IMR-90 (cell line): ENCODE measurements at regions not wholly inside any gene's neighbourhood (a gene's known extent, or its start where the extent isn't known, plus 50 kb on each side); places are given as distances from the start of the nearest gene placed in this dataset.

Experiments
- ATAC-seq: fragments of 200-7000 bp; cut with Tn5 transposase; 2 replicates; pipeline ENCODE4 v1.9.1; 2020; ENCODE audit warnings: low read depth, mild to moderate bottlenecking, moderate library complexity
- BruUV-seq: library from RNA; stranded (reverse); fragments of 400-500 nt; replicated peaks from 2 replicates; lab custom pipeline; 2021; lab: Mats Ljungman, UMichigan
- CTCF ChIA-PET: fragments of 300-600 bp; formaldehyde crosslinking; extraction: SDS; loops from one replicate; lab custom pipeline; 2021; ENCODE audit warnings: antibody characterized with exemption; lab: Yijun Ruan, JAX
- POLR2A ChIA-PET: fragments of 300-600 bp; sonication (Branson Sonifier 250); formaldehyde crosslinking; loops from one replicate; lab custom pipeline; 2022; ENCODE audit warnings: antibody characterized with exemption; ENCODE audit not compliant: unreplicated experiment; lab: Charles Lee
- DNase-seq: peaks from one replicate; pipeline ENCODE4 v3.0.0; 2013
- H2AFZ ChIP-seq: replicated peaks from 2 replicates; pipeline ENCODE3; 2013; ENCODE audit warnings: low read length, mild to moderate bottlenecking; ENCODE audit not compliant: poor library complexity
- H2AK5ac ChIP-seq: 2 replicates; pipeline ENCODE4 v1.6.1; 2013; ENCODE audit warnings: low read depth, low read length, inconsistent platforms
- H2AK9ac ChIP-seq: replicated peaks from 2 replicates; pipeline ENCODE3; 2013; ENCODE audit warnings: mild to moderate bottlenecking, low read depth, low read length, moderate library complexity; ENCODE audit not compliant: poor library complexity
- H2BK120ac ChIP-seq: 2 replicates; pipeline ENCODE4 v1.6.1; 2013; ENCODE audit warnings: low read depth, low read length, inconsistent platforms
- H2BK15ac ChIP-seq: 3 replicates; pipeline ENCODE4 v1.6.1; 2013; ENCODE audit warnings: low read depth, low read length, inconsistent platforms
- H2BK20ac ChIP-seq: 2 replicates; pipeline ENCODE4 v1.6.1; 2013; ENCODE audit warnings: low read depth, mild to moderate bottlenecking, inconsistent platforms, low read length, moderate library complexity
- H2BK5ac ChIP-seq: 2 replicates; pipeline ENCODE4 v1.6.1; 2013; ENCODE audit warnings: mild to moderate bottlenecking, low read depth, low read length, inconsistent platforms; ENCODE audit not compliant: poor library complexity, severe bottlenecking
- H3K14ac ChIP-seq: replicated peaks from 2 replicates; pipeline ENCODE4 v1.6.1; 2013; ENCODE audit warnings: low read depth, low read length, inconsistent platforms
- H3K18ac ChIP-seq: 2 replicates; pipeline ENCODE4 v1.6.1; 2013; ENCODE audit warnings: low read depth, low read length, control low read depth
- H3K23ac ChIP-seq: 2 replicates; pipeline ENCODE4 v1.6.1; 2013; ENCODE audit warnings: low read depth, low read length, inconsistent platforms
- H3K27ac ChIP-seq: 2 replicates; pipeline ENCODE4 v1.5.1; 2013; ENCODE audit warnings: mild to moderate bottlenecking, control low read depth, low read length; ENCODE audit not compliant: insufficient read depth
- H3K27me3 ChIP-seq: 2 replicates; pipeline ENCODE4 v1.6.1; 2013; ENCODE audit warnings: low read length; ENCODE audit not compliant: control insufficient read depth, insufficient read depth
- H3K36me3 ChIP-seq: 2 replicates; pipeline ENCODE4 v1.6.1; 2013; ENCODE audit warnings: low read length, mixed read lengths; ENCODE audit not compliant: control insufficient read depth, insufficient read depth
- H3K4ac ChIP-seq: 2 replicates; pipeline ENCODE4 v1.6.1; 2013; ENCODE audit warnings: low read depth, low read length, inconsistent platforms
- H3K4me1 ChIP-seq: 2 replicates; pipeline ENCODE4 v1.6.1; 2013; ENCODE audit warnings: low read length, mixed read lengths; ENCODE audit not compliant: control insufficient read depth, insufficient read depth
- H3K4me2 ChIP-seq: 2 replicates; pipeline ENCODE4 v1.6.1; 2013; ENCODE audit warnings: low read depth, mild to moderate bottlenecking, control low read depth, low read length, moderate library complexity
- H3K4me3 ChIP-seq: 2 replicates; pipeline ENCODE4 v1.5.1; 2013; ENCODE audit warnings: low read depth, mild to moderate bottlenecking, control low read depth, low read length, moderate library complexity; ENCODE audit not compliant: insufficient read depth
- H3K56ac ChIP-seq: 2 replicates; pipeline ENCODE4 v1.6.1; 2013; ENCODE audit warnings: low read length, inconsistent platforms; ENCODE audit not compliant: insufficient read depth; ENCODE audit errors: extremely low read depth
- H3K79me1 ChIP-seq, 2 experiments: 2 replicates each; pipeline ENCODE4 v1.6.1; 2013; ENCODE audit warnings: low read length in 2 of 2, inconsistent platforms in 1 of 2, low read depth in 1 of 2
- H3K9ac ChIP-seq: 2 replicates; pipeline ENCODE4 v1.6.1; 2013; ENCODE audit warnings: low read depth, low read length, control low read depth
- H3K9me1 ChIP-seq: 2 replicates; pipeline ENCODE4 v1.6.1; 2013; ENCODE audit warnings: low read length, inconsistent platforms; ENCODE audit not compliant: insufficient read depth
- H3K9me3 ChIP-seq: 2 replicates; pipeline ENCODE4 v1.6.1; 2013; ENCODE audit warnings: low read length; ENCODE audit not compliant: control insufficient read depth, insufficient read depth
- H4K20me1 ChIP-seq: 2 replicates; pipeline ENCODE4 v1.6.1; 2013; ENCODE audit warnings: low read length, inconsistent platforms; ENCODE audit not compliant: insufficient read depth
- H4K5ac ChIP-seq: 2 replicates; pipeline ENCODE4 v1.6.1; 2013; ENCODE audit warnings: mild to moderate bottlenecking, low read depth, low read length, control low read depth
- H4K8ac ChIP-seq, 2 experiments: 2 replicates each; pipeline ENCODE4 v1.6.1; 2013; ENCODE audit warnings: low read depth in 2 of 2, low read length in 2 of 2, control low read depth in 1 of 2, inconsistent platforms in 1 of 2
- H4K91ac ChIP-seq: 2 replicates; pipeline ENCODE4 v1.6.1; 2013; ENCODE audit warnings: low read depth, low read length, inconsistent platforms; ENCODE audit not compliant: insufficient read depth
- CHD1 ChIP-seq: IDR thresholded peaks from 2 replicates; pipeline ENCODE4 v1.6.1; 2012; ENCODE audit warnings: low read depth, low read length, improper control_type of control experiment
- CTCF ChIP-seq: conservative IDR thresholded peaks from 2 replicates; pipeline ENCODE4 v1.5.1; 2012; ENCODE audit warnings: mild to moderate bottlenecking, low read depth, low read length, improper control_type of control experiment
- FOS ChIP-seq: fragments of 150-350 bp; IDR thresholded peaks from 2 replicates; pipeline ENCODE4 v1.6.1; 2016; ENCODE audit warnings: low read depth, low read length
- MAZ ChIP-seq: IDR thresholded peaks from 2 replicates; pipeline ENCODE4 v1.6.1; 2012; ENCODE audit warnings: low read depth, mild to moderate bottlenecking, low read length, improper control_type of control experiment, moderate library complexity, borderline replicate concordance
- POLR2A ChIP-seq: IDR thresholded peaks from 2 replicates; pipeline ENCODE4 v1.6.1; 2012; ENCODE audit warnings: mild to moderate bottlenecking, low read depth, low read length
- RFX5 ChIP-seq: IDR thresholded peaks from 2 replicates; pipeline ENCODE4 v1.8.0; 2012; ENCODE audit warnings: low read depth, mild to moderate bottlenecking, low read length, moderate library complexity
- SMC3 ChIP-seq: fragments of 150-350 bp; IDR thresholded peaks from 2 replicates; pipeline ENCODE4 v1.6.1; 2016; ENCODE audit warnings: low read depth, mild to moderate bottlenecking, antibody characterized with exemption, low read length, moderate library complexity
- dilution Hi-C: fragments of 300-500 bp; cut with HindIII; formaldehyde crosslinking; loops from one replicate; pipeline ENCODE4 v1.14.3; 2018; ENCODE audit warnings: low sequenced_read_pairs; ENCODE audit not compliant: unreplicated experiment
- in situ Hi-C: fragments of 300-500 bp; cut with MboI; formaldehyde crosslinking; loops from 3 replicates; pipeline ENCODE4 v1.14.3; 2019; ENCODE audit warnings: low sequenced_read_pairs, inconsistent platforms, mixed read lengths
- intact Hi-C: fragments of 100-400 bp; cut with micrococcal nuclease; formaldehyde crosslinking; loops from 2 replicates; pipeline ENCODE4 v1.10.0; 2022

GRCh38 chr18:33814546-33814945, 236.5 kb downstream of the ASXL3 start:
- Histone ChIP-seq H3K14ac (no peak overlapping the region), H2BK20ac (no peak overlapping the region), H4K91ac (no peak overlapping the region), H2BK5ac (no peak overlapping the region), H3K56ac (no peak overlapping the region), H3K4me1 (no peaks in the 10 kb centered on the region), H3K27me3 (no peaks in the 10 kb centered on the region), H3K79me1 (no peaks in the 10 kb centered on the region), H2BK15ac (no peak overlapping the region), H3K23ac (no peak overlapping the region), H3K9me3 (peaks cover 2% of the 10 kb centered on the region; the same call in 1 of the 2 replicates), H3K4me3 (no peak overlapping the region), H3K18ac (no peak overlapping the region), H3K27ac (no peak overlapping the region), H4K8ac (no peak overlapping the region), H2AK5ac (no peak overlapping the region), H2AK9ac (no peak overlapping the region), H2BK120ac (no peak overlapping the region), H2AFZ (no peak overlapping the region), H4K20me1 (no peaks in the 10 kb centered on the region), H3K9ac (no peak overlapping the region), H3K36me3 (no peaks in the 10 kb centered on the region), H3K9me1 (no peaks in the 10 kb centered on the region), H3K4ac (no peak overlapping the region), H3K4me2 (no peak overlapping the region), H4K5ac (no peak overlapping the region)
- dilution Hi-C loops (no loop called here), in situ Hi-C loops (no loop called here), intact Hi-C loops (no loop called here)
- ChIA-PET CTCF (interaction anchor here (0.7 kb wide), 1 partner anchor 10 kb away, joined by 3 read pairs; no protein-coding TSS in a partner anchor), POLR2A (no interaction called here)
- TF ChIP-seq RFX5 (no peak), FOS (no peak), POLR2A (no peak), MAZ (no peak), CTCF (no peak), SMC3 (no peak), CHD1 (no peak)
- no peak for ATAC-seq
- no peak for DNase-seq
- no TSS peak for BruUV-seq
